KMS-11 (cell line): ENCODE measurements at regions not wholly inside any gene's neighbourhood (a gene's known extent, or its start where the extent isn't known, plus 50 kb on each side); places are given as distances from the start of the nearest gene placed in this dataset.

Experiments
- H2AFZ ChIP-seq: fragments of 200-600 bp; sonication (generic); 2 replicates; pipeline ENCODE4 v1.6.1; 2016; ENCODE audit warnings: antibody characterized with exemption, mixed run types, low read depth
- H3K27ac ChIP-seq: fragments of 200-600 bp; sonication (generic); 2 replicates; pipeline ENCODE4 v1.6.1; 2016; ENCODE audit warnings: mild to moderate bottlenecking, mixed run types
- H3K27me3 ChIP-seq: fragments of 200-600 bp; sonication (generic); 2 replicates; pipeline ENCODE4 v1.6.1; 2017; ENCODE audit warnings: mild to moderate bottlenecking, low read depth, mixed run types, moderate library complexity; ENCODE audit not compliant: insufficient read depth
- H3K36me3 ChIP-seq: fragments of 200-600 bp; sonication (generic); 2 replicates; pipeline ENCODE4 v1.6.1; 2017; ENCODE audit warnings: mild to moderate bottlenecking, mixed run types; ENCODE audit not compliant: insufficient read depth
- H3K4me1 ChIP-seq: fragments of 200-600 bp; sonication (generic); 2 replicates; pipeline ENCODE4 v1.6.1; 2016; ENCODE audit warnings: mild to moderate bottlenecking, low read depth, mixed run types; ENCODE audit not compliant: poor library complexity, severe bottlenecking
- H3K4me2 ChIP-seq: fragments of 200-600 bp; sonication (generic); 2 replicates; pipeline ENCODE4 v1.7.0; 2016; ENCODE audit warnings: mild to moderate bottlenecking, mixed run types
- H3K4me3 ChIP-seq: fragments of 200-600 bp; sonication (generic); IDR thresholded peaks from 2 replicates; pipeline ENCODE4 v1.6.1; 2017; ENCODE audit warnings: low read depth, low read length, mixed read lengths; ENCODE audit not compliant: insufficient read depth
- H3K79me2 ChIP-seq: fragments of 200-600 bp; sonication (generic); 2 replicates; pipeline ENCODE4 v1.6.1; 2016; ENCODE audit warnings: low read depth, mixed run types; ENCODE audit not compliant: insufficient read depth
- H3K9ac ChIP-seq: fragments of 200-600 bp; sonication (generic); 2 replicates; pipeline ENCODE4 v1.6.1; 2016; ENCODE audit warnings: mild to moderate bottlenecking, mixed run types
- H4K20me1 ChIP-seq: fragments of 200-600 bp; sonication (generic); 2 replicates; pipeline ENCODE4 v1.6.1; 2016; ENCODE audit warnings: mild to moderate bottlenecking, mixed run types; ENCODE audit not compliant: insufficient read depth
- TF ChIP-seq, protein P1 (sequence below): fragments of 200-600 bp; sonication (generic); conservative IDR thresholded peaks from 2 replicates; pipeline ENCODE4 v1.6.1; 2017; ENCODE audit warnings: low read depth, mild to moderate bottlenecking, antibody characterized with exemption, low read length, moderate library complexity, mixed read lengths

DNA sequence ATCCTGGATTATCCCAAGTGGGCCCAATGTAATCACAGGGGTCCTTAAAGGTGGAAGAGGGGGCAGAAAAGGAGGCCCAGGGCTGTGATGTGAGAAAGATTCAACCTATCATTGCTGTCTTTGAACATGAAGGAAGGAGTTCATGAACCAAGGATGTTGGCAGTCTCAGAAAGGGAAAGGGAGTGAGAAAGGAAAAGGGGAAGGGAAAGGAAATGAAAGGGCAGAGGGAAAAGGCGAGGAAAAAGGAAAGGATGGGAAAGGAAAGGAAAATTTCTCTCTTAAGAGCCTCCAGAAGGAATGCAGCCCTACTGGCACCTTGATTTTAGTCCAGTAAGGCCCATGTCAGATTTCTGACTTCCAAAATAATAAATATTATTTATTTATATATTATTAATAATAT is 687.8 kb downstream of the COL12A1 start:
- no peaks in the 10 kb centered on the region for H3K4me1 ChIP-seq
- no peak overlapping the region for H3K27ac ChIP-seq
- H4K20me1 ChIP-seq: no peaks in the 10 kb centered on the region
- H3K4me2 ChIP-seq: no peak overlapping the region
- no peaks in the 10 kb centered on the region for H3K36me3 ChIP-seq
- TF ChIP-seq, protein P1, sequence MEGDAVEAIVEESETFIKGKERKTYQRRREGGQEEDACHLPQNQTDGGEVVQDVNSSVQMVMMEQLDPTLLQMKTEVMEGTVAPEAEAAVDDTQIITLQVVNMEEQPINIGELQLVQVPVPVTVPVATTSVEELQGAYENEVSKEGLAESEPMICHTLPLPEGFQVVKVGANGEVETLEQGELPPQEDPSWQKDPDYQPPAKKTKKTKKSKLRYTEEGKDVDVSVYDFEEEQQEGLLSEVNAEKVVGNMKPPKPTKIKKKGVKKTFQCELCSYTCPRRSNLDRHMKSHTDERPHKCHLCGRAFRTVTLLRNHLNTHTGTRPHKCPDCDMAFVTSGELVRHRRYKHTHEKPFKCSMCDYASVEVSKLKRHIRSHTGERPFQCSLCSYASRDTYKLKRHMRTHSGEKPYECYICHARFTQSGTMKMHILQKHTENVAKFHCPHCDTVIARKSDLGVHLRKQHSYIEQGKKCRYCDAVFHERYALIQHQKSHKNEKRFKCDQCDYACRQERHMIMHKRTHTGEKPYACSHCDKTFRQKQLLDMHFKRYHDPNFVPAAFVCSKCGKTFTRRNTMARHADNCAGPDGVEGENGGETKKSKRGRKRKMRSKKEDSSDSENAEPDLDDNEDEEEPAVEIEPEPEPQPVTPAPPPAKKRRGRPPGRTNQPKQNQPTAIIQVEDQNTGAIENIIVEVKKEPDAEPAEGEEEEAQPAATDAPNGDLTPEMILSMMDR: no peak
- no peaks in the 10 kb centered on the region for H3K27me3 ChIP-seq
- H2AFZ ChIP-seq: no peak overlapping the region
- no peak overlapping the region for H3K9ac ChIP-seq
- no peaks in the 10 kb centered on the region for H3K79me2 ChIP-seq
- H3K4me3 ChIP-seq: no peak overlapping the region

- Histone ChIP-seq H2AFZ (no peak overlapping the region), H3K4me1 (no peaks in the 10 kb centered on the region), H3K36me3 (no peaks in the 10 kb centered on the region), H4K20me1 (no peaks in the 10 kb centered on the region), H3K27me3 (no peaks in the 10 kb centered on the region), H3K9ac (no peak overlapping the region), H3K4me3 (no peak overlapping the region), H3K79me2 (no peaks in the 10 kb centered on the region), H3K4me2 (no peak overlapping the region), H3K27ac (no peak overlapping the region)
- TF ChIP-seq, protein P1: no peak
These were observed 695.0 kb downstream of the COL12A1 start for GRCh38 chr6:74510878-74511277.

DNA sequence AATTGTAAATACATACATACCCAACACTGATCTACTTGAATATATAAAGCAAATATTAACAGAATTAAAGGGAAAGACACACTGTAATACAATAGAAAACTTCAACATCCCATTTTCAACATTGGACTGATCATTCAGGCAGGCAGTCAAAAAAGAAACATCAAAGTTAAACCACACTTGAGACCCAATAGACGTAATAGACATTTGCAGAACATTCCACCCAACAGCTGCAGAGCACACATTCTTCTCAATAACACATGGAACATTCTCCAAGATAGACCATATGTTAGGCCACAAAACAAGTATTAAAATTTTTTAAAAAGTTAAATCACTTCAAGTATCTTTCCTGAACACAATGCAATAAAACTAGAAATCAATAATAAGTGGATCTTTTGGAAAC is 698.2 kb downstream of the COL12A1 start:
- Histone ChIP-seq H3K79me2 (no peaks in the 10 kb centered on the region), H3K4me2 (no peak overlapping the region), H3K27me3 (no peaks in the 10 kb centered on the region), H3K27ac (no peak overlapping the region), H4K20me1 (no peaks in the 10 kb centered on the region), H3K36me3 (no peaks in the 10 kb centered on the region), H3K4me1 (no peaks in the 10 kb centered on the region), H2AFZ (no peak overlapping the region), H3K9ac (no peak overlapping the region), H3K4me3 (no peak overlapping the region)
- TF ChIP-seq, protein P1: no peak

DNA sequence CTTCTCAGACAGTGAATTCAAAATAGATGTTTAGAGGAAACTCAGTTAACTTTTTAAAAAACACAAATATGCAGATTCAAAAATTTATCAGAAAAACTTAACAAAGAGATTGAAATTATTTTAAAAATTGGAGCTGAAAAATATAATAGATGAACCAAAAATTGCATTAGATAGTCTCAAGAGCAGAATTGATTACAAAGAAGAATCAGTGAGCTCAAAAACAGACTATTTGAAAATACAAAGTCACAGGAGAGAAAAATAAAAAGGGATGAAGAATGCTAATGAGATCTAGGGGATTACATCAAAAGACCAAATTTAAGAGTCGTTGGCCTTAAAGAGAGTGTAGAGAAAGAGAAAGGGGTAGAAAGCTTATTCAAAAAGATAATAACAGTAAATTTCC is 700.5 kb downstream of the COL12A1 start:
- no peak overlapping the region for H3K4me2 ChIP-seq
- H3K4me1 ChIP-seq: no peaks in the 10 kb centered on the region
- H2AFZ ChIP-seq: no peak overlapping the region
- no peak overlapping the region for H3K9ac ChIP-seq
- H3K27me3 ChIP-seq: no peaks in the 10 kb centered on the region
- no peaks in the 10 kb centered on the region for H3K36me3 ChIP-seq
- no peak overlapping the region for H3K27ac ChIP-seq
- H3K79me2 ChIP-seq: no peaks in the 10 kb centered on the region
- TF ChIP-seq, protein P1: no peak
- no peak overlapping the region for H3K4me3 ChIP-seq
- no peaks in the 10 kb centered on the region for H4K20me1 ChIP-seq
